ENCODE measurements at regions not wholly inside any gene's neighbourhood (a gene's known extent, or its start where the extent isn't known, plus 50 kb on each side); places are given as distances from the start of the nearest gene placed in this dataset.

GRCh38 chr15:95684126-95684525 is 646.4 kb upstream of the NR2F2 start:
- TF ChIP-seq, protein P1, sequence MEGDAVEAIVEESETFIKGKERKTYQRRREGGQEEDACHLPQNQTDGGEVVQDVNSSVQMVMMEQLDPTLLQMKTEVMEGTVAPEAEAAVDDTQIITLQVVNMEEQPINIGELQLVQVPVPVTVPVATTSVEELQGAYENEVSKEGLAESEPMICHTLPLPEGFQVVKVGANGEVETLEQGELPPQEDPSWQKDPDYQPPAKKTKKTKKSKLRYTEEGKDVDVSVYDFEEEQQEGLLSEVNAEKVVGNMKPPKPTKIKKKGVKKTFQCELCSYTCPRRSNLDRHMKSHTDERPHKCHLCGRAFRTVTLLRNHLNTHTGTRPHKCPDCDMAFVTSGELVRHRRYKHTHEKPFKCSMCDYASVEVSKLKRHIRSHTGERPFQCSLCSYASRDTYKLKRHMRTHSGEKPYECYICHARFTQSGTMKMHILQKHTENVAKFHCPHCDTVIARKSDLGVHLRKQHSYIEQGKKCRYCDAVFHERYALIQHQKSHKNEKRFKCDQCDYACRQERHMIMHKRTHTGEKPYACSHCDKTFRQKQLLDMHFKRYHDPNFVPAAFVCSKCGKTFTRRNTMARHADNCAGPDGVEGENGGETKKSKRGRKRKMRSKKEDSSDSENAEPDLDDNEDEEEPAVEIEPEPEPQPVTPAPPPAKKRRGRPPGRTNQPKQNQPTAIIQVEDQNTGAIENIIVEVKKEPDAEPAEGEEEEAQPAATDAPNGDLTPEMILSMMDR (IDR thresholded peaks at IDR 0.05): no peak
- TF ChIP-seq POLR2A (IDR thresholded peaks at IDR 0.05): no peak
- no peak for TF ChIP-seq POLR2AphosphoS5 (IDR thresholded peaks at IDR 0.05)
